HEK293 (cell line): ENCODE measurements at regions not wholly inside any gene's neighbourhood (a gene's known extent, or its start where the extent isn't known, plus 50 kb on each side); places are given as distances from the start of the nearest gene placed in this dataset.

Experiments used
- CTCF ChIA-PET: fragments of 350-600 bp; formaldehyde crosslinking; extraction: SDS; loops from one replicate; lab custom pipeline; 2021; ENCODE audit warnings: antibody characterized with exemption; lab: Yijun Ruan, JAX
- POLR2A ChIA-PET: fragments of 300-600 bp; formaldehyde crosslinking; extraction: SDS; loops from one replicate; lab custom pipeline; 2020; ENCODE audit warnings: antibody characterized with exemption, inconsistent platforms; lab: Yijun Ruan, JAX
- H3K27ac ChIP-seq: fragments of 200-500 bp; sonication (Bioruptor generic); 2 replicates; pipeline ENCODE4 v1.5.1; 2014; ENCODE audit warnings: low read depth, low read length, control low read depth, inconsistent platforms; ENCODE audit errors: extremely low read depth
- H3K36me3 ChIP-seq, 2 experiments: fragments of 200-500 bp in 1 of 2; sonication (Bioruptor generic) in 1 of 2; 1 replicate in 1 of 2; 2 replicates in 1 of 2; pipeline ENCODE4 v1.5.1; 2014 to 2017; ENCODE audit warnings: inconsistent platforms in 2 of 2, low read length in 2 of 2; ENCODE audit not compliant: control insufficient read depth in 2 of 2, insufficient read depth in 1 of 2
- H3K4me1 ChIP-seq: fragments of 200-500 bp; sonication (Bioruptor generic); 2 replicates; pipeline ENCODE4 v1.5.1; 2014; ENCODE audit warnings: mild to moderate bottlenecking, low read length, inconsistent platforms; ENCODE audit not compliant: control insufficient read depth, insufficient read depth
- H3K4me3 ChIP-seq: 2 replicates; pipeline ENCODE4 v1.5.1; 2011; ENCODE audit warnings: low read depth, mild to moderate bottlenecking, control low read depth, low read length, moderate library complexity
- H3K9me3 ChIP-seq: fragments of 200-500 bp; sonication (Bioruptor generic); 2 replicates; pipeline ENCODE4 v1.5.1; 2014; ENCODE audit warnings: low read depth, low read length, inconsistent platforms; ENCODE audit not compliant: control insufficient read depth, insufficient read depth
- BCL11A ChIP-seq: fragments of 450-650 bp; formaldehyde crosslinking; IDR thresholded peaks from 2 replicates; pipeline ENCODE4 v1.5.1; 2016; ENCODE audit warnings: low read depth, missing biosample characterization, missing genetic modification characterization
- KLF7 ChIP-seq: fragments of 450-650 bp; formaldehyde crosslinking; IDR thresholded peaks from 2 replicates; pipeline ENCODE4 v1.5.1; 2016; ENCODE audit warnings: missing biosample characterization, missing genetic modification characterization, borderline replicate concordance
- SALL2 ChIP-seq: fragments of 450-650 bp; formaldehyde crosslinking; IDR thresholded peaks from 2 replicates; pipeline ENCODE4 v1.5.0; 2017; ENCODE audit warnings: missing biosample characterization, mild to moderate bottlenecking, missing genetic modification characterization, borderline replicate concordance
- ZBTB20 ChIP-seq: fragments of 450-650 bp; formaldehyde crosslinking; IDR thresholded peaks from 2 replicates; pipeline ENCODE4 v1.5.1; 2016; ENCODE audit warnings: missing biosample characterization, missing genetic modification characterization
- ZFP37 ChIP-seq: fragments of 450-650 bp; formaldehyde crosslinking; IDR thresholded peaks from 2 replicates; pipeline ENCODE4 v1.5.1; 2016; ENCODE audit warnings: missing biosample characterization, missing genetic modification characterization
- ZNF121 ChIP-seq: fragments of 450-650 bp; formaldehyde crosslinking; IDR thresholded peaks from 2 replicates; pipeline ENCODE4 v1.5.1; 2016; ENCODE audit warnings: missing biosample characterization, missing genetic modification characterization
- ZNF324 ChIP-seq: fragments of 450-650 bp; formaldehyde crosslinking; IDR thresholded peaks from 2 replicates; pipeline ENCODE4 v1.5.1; 2016; ENCODE audit warnings: missing biosample characterization, missing genetic modification characterization
- ZNF423 ChIP-seq: fragments of 450-650 bp; formaldehyde crosslinking; IDR thresholded peaks from 2 replicates; pipeline ENCODE4 v1.5.1; 2016; ENCODE audit warnings: missing biosample characterization, missing genetic modification characterization
- ZNF610 ChIP-seq: fragments of 450-650 bp; formaldehyde crosslinking; IDR thresholded peaks from 2 replicates; pipeline ENCODE4 v1.5.1; 2016; ENCODE audit warnings: missing biosample characterization, missing genetic modification characterization, borderline replicate concordance
- ZNF837 ChIP-seq: fragments of 450-650 bp; formaldehyde crosslinking; IDR thresholded peaks from 2 replicates; pipeline ENCODE4 v1.5.1; 2016; ENCODE audit warnings: missing biosample characterization, missing genetic modification characterization
- ZSCAN16 ChIP-seq: fragments of 450-650 bp; formaldehyde crosslinking; IDR thresholded peaks from 2 replicates; pipeline ENCODE4 v1.5.1; 2016; ENCODE audit warnings: missing biosample characterization, missing genetic modification characterization
- TF ChIP-seq, protein P1 (sequence below): fragments of 450-650 bp; formaldehyde crosslinking; IDR thresholded peaks from 2 replicates; pipeline ENCODE4 v1.5.1; 2016; ENCODE audit warnings: missing biosample characterization, missing genetic modification characterization
- TF ChIP-seq, protein P2 (sequence below): IDR thresholded peaks from 2 replicates; pipeline ENCODE4 v1.6.1; 2011; ENCODE audit warnings: mild to moderate bottlenecking, low read depth, low read length, borderline replicate concordance
- TF ChIP-seq, protein P3 (sequence below): fragments of 450-650 bp; formaldehyde crosslinking; IDR thresholded peaks from 2 replicates; pipeline ENCODE4 v1.5.1; 2017; ENCODE audit warnings: missing biosample characterization, missing genetic modification characterization
- TF ChIP-seq, protein P4 (sequence below): sonication (generic); formaldehyde crosslinking; IDR thresholded peaks from 2 replicates; pipeline ENCODE4 v1.8.1; 2022; ENCODE audit warnings: mild to moderate bottlenecking, moderate library complexity, missing genetic modification reagents
- TF ChIP-seq, protein P5 (sequence below): fragments of 450-650 bp; formaldehyde crosslinking; conservative IDR thresholded peaks from 2 replicates; pipeline ENCODE4 v1.5.1; 2016; ENCODE audit warnings: low read depth, missing biosample characterization, missing genetic modification characterization
- TF ChIP-seq, protein P6 (sequence below): fragments of 450-650 bp; formaldehyde crosslinking; IDR thresholded peaks from 2 replicates; pipeline ENCODE4 v1.5.1; 2016; ENCODE audit warnings: missing biosample characterization, missing genetic modification characterization

DNA sequence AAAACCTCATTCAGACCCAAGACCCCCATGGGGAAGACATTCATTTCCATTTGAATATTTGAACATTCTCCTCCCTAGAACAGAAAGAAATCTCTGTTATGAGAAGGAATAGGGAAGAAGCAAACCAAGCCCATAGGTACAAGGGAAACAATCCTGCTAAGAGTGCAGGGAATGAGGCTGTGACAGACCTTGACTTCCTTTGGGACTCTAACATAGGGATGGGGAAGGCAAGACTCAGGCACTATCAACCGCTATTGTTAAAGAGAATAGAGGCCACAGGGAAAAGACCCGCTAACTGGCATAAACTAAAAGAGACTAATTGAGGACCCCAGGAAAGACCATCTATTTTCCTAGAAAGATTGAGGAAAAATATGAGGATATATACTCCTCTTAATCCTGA lies 117.8 kb upstream of the BRINP3 start:
- Histone ChIP-seq H3K4me1 (no peaks in the 10 kb centered on the region), H3K36me3 (no peaks in the 10 kb centered on the region), H3K9me3 (no peaks in the 10 kb centered on the region), H3K4me3 (no peak overlapping the region), H3K27ac (no peak overlapping the region)
- TF ChIP-seq, protein P1, sequence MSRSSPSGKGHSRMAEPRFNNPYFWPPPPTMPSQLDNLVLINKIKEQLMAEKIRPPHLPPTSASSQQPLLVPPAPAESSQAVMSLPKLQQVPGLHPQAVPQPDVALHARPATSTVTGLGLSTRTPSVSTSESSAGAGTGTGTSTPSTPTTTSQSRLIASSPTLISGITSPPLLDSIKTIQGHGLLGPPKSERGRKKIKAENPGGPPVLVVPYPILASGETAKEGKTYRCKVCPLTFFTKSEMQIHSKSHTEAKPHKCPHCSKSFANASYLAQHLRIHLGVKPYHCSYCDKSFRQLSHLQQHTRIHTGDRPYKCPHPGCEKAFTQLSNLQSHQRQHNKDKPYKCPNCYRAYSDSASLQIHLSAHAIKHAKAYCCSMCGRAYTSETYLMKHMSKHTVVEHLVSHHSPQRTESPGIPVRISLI (tag by site-specific recombination), result no peak
- no peak for TF ChIP-seq ZSCAN16 (tag by site-specific recombination)
- TF ChIP-seq ZNF610, result no peak
- TF ChIP-seq ZNF121 (tag by site-specific recombination), result no peak
- TF ChIP-seq SALL2 (tag by site-specific recombination), result no peak
- TF ChIP-seq, protein P2, sequence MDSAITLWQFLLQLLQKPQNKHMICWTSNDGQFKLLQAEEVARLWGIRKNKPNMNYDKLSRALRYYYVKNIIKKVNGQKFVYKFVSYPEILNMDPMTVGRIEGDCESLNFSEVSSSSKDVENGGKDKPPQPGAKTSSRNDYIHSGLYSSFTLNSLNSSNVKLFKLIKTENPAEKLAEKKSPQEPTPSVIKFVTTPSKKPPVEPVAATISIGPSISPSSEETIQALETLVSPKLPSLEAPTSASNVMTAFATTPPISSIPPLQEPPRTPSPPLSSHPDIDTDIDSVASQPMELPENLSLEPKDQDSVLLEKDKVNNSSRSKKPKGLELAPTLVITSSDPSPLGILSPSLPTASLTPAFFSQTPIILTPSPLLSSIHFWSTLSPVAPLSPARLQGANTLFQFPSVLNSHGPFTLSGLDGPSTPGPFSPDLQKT, result no peak
- no peak for TF ChIP-seq ZNF423 (tag by site-specific recombination)
- TF ChIP-seq ZNF324 (tag by site-specific recombination), result no peak
- TF ChIP-seq ZFP37, result no peak
- TF ChIP-seq BCL11A, result no peak
- TF ChIP-seq, protein P3, sequence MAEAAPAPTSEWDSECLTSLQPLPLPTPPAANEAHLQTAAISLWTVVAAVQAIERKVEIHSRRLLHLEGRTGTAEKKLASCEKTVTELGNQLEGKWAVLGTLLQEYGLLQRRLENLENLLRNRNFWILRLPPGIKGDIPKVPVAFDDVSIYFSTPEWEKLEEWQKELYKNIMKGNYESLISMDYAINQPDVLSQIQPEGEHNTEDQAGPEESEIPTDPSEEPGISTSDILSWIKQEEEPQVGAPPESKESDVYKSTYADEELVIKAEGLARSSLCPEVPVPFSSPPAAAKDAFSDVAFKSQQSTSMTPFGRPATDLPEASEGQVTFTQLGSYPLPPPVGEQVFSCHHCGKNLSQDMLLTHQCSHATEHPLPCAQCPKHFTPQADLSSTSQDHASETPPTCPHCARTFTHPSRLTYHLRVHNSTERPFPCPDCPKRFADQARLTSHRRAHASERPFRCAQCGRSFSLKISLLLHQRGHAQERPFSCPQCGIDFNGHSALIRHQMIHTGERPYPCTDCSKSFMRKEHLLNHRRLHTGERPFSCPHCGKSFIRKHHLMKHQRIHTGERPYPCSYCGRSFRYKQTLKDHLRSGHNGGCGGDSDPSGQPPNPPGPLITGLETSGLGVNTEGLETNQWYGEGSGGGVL (tag by site-specific recombination), result no peak
- TF ChIP-seq, protein P4, sequence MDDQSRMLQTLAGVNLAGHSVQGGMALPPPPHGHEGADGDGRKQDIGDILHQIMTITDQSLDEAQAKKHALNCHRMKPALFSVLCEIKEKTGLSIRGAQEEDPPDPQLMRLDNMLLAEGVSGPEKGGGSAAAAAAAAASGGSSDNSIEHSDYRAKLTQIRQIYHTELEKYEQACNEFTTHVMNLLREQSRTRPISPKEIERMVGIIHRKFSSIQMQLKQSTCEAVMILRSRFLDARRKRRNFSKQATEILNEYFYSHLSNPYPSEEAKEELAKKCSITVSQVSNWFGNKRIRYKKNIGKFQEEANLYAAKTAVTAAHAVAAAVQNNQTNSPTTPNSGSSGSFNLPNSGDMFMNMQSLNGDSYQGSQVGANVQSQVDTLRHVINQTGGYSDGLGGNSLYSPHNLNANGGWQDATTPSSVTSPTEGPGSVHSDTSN (CRISPR knock-in tag), result no peak
- TF ChIP-seq ZBTB20 (tag by site-specific recombination), result no peak
- TF ChIP-seq ZNF837 (tag by site-specific recombination), result no peak
- TF ChIP-seq KLF7 (tag by site-specific recombination), result no peak
- TF ChIP-seq, protein P5, sequence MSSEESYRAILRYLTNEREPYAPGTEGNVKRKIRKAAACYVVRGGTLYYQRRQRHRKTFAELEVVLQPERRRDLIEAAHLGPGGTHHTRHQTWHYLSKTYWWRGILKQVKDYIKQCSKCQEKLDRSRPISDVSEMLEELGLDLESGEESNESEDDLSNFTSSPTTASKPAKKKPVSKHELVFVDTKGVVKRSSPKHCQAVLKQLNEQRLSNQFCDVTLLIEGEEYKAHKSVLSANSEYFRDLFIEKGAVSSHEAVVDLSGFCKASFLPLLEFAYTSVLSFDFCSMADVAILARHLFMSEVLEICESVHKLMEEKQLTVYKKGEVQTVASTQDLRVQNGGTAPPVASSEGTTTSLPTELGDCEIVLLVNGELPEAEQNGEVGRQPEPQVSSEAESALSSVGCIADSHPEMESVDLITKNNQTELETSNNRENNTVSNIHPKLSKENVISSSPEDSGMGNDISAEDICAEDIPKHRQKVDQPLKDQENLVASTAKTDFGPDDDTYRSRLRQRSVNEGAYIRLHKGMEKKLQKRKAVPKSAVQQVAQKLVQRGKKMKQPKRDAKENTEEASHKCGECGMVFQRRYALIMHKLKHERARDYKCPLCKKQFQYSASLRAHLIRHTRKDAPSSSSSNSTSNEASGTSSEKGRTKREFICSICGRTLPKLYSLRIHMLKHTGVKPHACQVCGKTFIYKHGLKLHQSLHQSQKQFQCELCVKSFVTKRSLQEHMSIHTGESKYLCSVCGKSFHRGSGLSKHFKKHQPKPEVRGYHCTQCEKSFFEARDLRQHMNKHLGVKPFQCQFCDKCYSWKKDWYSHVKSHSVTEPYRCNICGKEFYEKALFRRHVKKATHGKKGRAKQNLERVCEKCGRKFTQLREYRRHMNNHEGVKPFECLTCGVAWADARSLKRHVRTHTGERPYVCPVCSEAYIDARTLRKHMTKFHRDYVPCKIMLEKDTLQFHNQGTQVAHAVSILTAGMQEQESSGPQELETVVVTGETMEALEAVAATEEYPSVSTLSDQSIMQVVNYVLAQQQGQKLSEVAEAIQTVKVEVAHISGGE (tag by site-specific recombination), result no peak
- TF ChIP-seq, protein P6, sequence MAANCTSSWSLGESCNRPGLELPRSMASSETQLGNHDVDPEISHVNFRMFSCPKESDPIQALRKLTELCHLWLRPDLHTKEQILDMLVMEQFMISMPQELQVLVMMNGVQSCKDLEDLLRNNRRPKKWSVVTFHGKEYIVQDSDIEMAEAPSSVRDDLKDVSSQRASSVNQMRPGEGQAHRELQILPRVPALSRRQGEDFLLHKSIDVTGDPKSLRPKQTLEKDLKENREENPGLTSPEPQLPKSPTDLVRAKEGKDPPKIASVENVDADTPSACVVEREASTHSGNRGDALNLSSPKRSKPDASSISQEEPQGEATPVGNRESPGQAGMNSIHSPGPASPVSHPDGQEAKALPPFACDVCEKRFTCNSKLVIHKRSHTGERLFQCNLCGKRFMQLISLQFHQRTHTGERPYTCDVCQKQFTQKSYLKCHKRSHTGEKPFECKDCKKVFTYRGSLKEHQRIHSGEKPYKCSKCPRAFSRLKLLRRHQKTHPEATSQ (tag by site-specific recombination), result no peak
- ChIA-PET CTCF (interaction anchor here (0.6 kb wide), 1 partner anchor 337 kb away, joined by 4 read pairs; no protein-coding TSS in a partner anchor), POLR2A (no interaction called here)
